ENCODE measurements at regions not wholly inside any gene's neighbourhood (a gene's known extent, or its start where the extent isn't known, plus 50 kb on each side); places are given as distances from the start of the nearest gene placed in this dataset.

- no peak for DNase-seq (ENCODE audit: low read depth, low spot score)
- no peak for TF ChIP-seq CTCF (conservative IDR thresholded peaks at IDR 0.05)
- Mint-ChIP-seq H3K9me3 (peaks cover 2% of the 10 kb centered on the region), H3K4me1 (no peaks in the 10 kb centered on the region), H3K27ac (ENCODE audit: unreplicated experiment) (no peak overlapping the region), H3K4me3 (no peak overlapping the region), H3K27me3 (ENCODE audit: low read depth) (no peaks in the 10 kb centered on the region), H3K36me3 (ENCODE audit: low read depth) (no peaks in the 10 kb centered on the region)
Observed at GRCh38 chr2:221691571-221691970, 119.5 kb upstream of the EPHA4 start.

- no peak for TF ChIP-seq CTCF (conservative IDR thresholded peaks at IDR 0.05)
- Mint-ChIP-seq H3K27me3 (ENCODE audit: low read depth) (no peaks in the 10 kb centered on the region), H3K36me3 (ENCODE audit: low read depth) (no peaks in the 10 kb centered on the region), H3K9me3 (no peaks in the 10 kb centered on the region), H3K4me3 (no peak overlapping the region), H3K27ac (ENCODE audit: unreplicated experiment) (no peak overlapping the region), H3K4me1 (no peaks in the 10 kb centered on the region)
- DNase-seq (ENCODE audit: low read depth, low spot score): no peak
Observed at GRCh38 chr2:221689140-221689539, 117.0 kb upstream of the EPHA4 start.

- no peak overlapping the region for H3K4me3 Mint-ChIP-seq
- no peaks in the 10 kb centered on the region for H3K27me3 Mint-ChIP-seq (ENCODE audit: low read depth)
- no peak for TF ChIP-seq CTCF (conservative IDR thresholded peaks at IDR 0.05)
- peaks cover 28% of the 10 kb centered on the region for H3K4me1 Mint-ChIP-seq
- H3K36me3 Mint-ChIP-seq (ENCODE audit: low read depth): no peaks in the 10 kb centered on the region
- H3K9me3 Mint-ChIP-seq: no peaks in the 10 kb centered on the region
- DNase-seq (ENCODE audit: low read depth, low spot score): no peak
- H3K27ac Mint-ChIP-seq (ENCODE audit: unreplicated experiment): no peak overlapping the region
Observed at GRCh38 chr2:221680548-221680947, 108.4 kb upstream of the EPHA4 start.

GRCh38 chr2:221677688-221678087 is 105.6 kb upstream of the EPHA4 start:
- Mint-ChIP-seq H3K4me1 (peaks cover 34% of the 10 kb centered on the region), H3K27me3 (ENCODE audit: low read depth) (no peaks in the 10 kb centered on the region), H3K36me3 (ENCODE audit: low read depth) (no peaks in the 10 kb centered on the region), H3K27ac (ENCODE audit: unreplicated experiment) (no peak overlapping the region), H3K4me3 (no peak overlapping the region), H3K9me3 (no peaks in the 10 kb centered on the region)
- TF ChIP-seq CTCF (conservative IDR thresholded peaks at IDR 0.05): no peak
- no peak for DNase-seq (ENCODE audit: low read depth, low spot score)

GRCh38 chr2:221676566-221677172 is 104.6 kb upstream of the EPHA4 start:
- H3K36me3 Mint-ChIP-seq (ENCODE audit: low read depth): no peaks in the 10 kb centered on the region
- H3K27ac Mint-ChIP-seq (ENCODE audit: unreplicated experiment): no peak overlapping the region
- H3K9me3 Mint-ChIP-seq: no peaks in the 10 kb centered on the region
- H3K4me3 Mint-ChIP-seq: no peak overlapping the region
- DNase-seq (ENCODE audit: low read depth, low spot score): no peak
- peaks cover 34% of the 10 kb centered on the region for H3K4me1 Mint-ChIP-seq
- TF ChIP-seq CTCF (conservative IDR thresholded peaks at IDR 0.05): no peak
- no peaks in the 10 kb centered on the region for H3K27me3 Mint-ChIP-seq (ENCODE audit: low read depth)
